Mucosa of descending colon (tissue), 3 donors: ENCODE measurements at regions not wholly inside any gene's neighbourhood (a gene's known extent, or its start where the extent isn't known, plus 50 kb on each side); places are given as distances from the start of the nearest gene placed in this dataset.

ENCODE experiments used
- ATAC-seq: fragments of 200-7000 bp; cut with Tn5 transposase; one replicate; pipeline ENCODE4 v1.9.1; 2020; ENCODE audit warnings: mild to moderate bottlenecking, moderate library complexity
- DNase-seq, 3 donors: peaks; one replicate each; pipeline ENCODE4 v3.0.0-alpha.2; 2020
- H3K36me3 ChIP-seq: fragments of 200-600 bp; one replicate; pipeline ENCODE4 v1.8.0; 2021; ENCODE audit warnings: low read depth, mild to moderate bottlenecking
- H3K4me1 ChIP-seq: fragments of 200-600 bp; one replicate; pipeline ENCODE4 v1.8.0; 2021; ENCODE audit warnings: low read depth, mild to moderate bottlenecking
- H3K4me3 ChIP-seq: fragments of 200-600 bp; one replicate; pipeline ENCODE4 v1.8.0; 2021; ENCODE audit warnings: mild to moderate bottlenecking
- H3K9me3 ChIP-seq: fragments of 200-600 bp; one replicate; pipeline ENCODE4 v1.8.0; 2021; ENCODE audit warnings: mild to moderate bottlenecking
- CTCF ChIP-seq: fragments of 200-600 bp; IDR thresholded peaks from one replicate; pipeline ENCODE4 v1.8.0; 2022; ENCODE audit warnings: antibody characterized with exemption, mild to moderate bottlenecking
- intact Hi-C, 2 donors: fragments of 100-400 bp; cut with DNase I in 1 of 2; cut with micrococcal nuclease in 1 of 2; formaldehyde crosslinking; loops; one replicate each; pipeline versions ENCODE4 v1.11.0 to v1.11.1; 2022; cut with DNase I, micrococcal nuclease
- donor health status: DM: no; HTN: no; CAD: no; lungs with moderate emphysema.
- donor health status: DM: no; HTN: no; CAD: no.
- donor health status: DM: no; HTN: yes; CAD: no.

- intact Hi-C loops = no loop called here
- Histone ChIP-seq H3K36me3 (no peaks in the 10 kb centered on the region), H3K9me3 (peaks cover 3% of the 10 kb centered on the region), H3K4me3 (no peak overlapping the region), H3K4me1 (no peaks in the 10 kb centered on the region)
- DNase-seq (no peak), ATAC-seq (no peak)
- no peak for TF ChIP-seq CTCF
Measured at GRCh38 chr2:82239176-82239575, 1934.6 kb upstream of the LRRTM1 start.

- TF ChIP-seq CTCF = no peak
- Histone ChIP-seq H3K4me3 (no peak overlapping the region), H3K9me3 (no peaks in the 10 kb centered on the region), H3K36me3 (no peaks in the 10 kb centered on the region), H3K4me1 (no peaks in the 10 kb centered on the region)
- DNase-seq (no peak), ATAC-seq (no peak)
- intact Hi-C loops = no loop called here
Measured at GRCh38 chr2:82237994-82238662, 1933.6 kb upstream of the LRRTM1 start.

- Histone ChIP-seq H3K9me3 (no peaks in the 10 kb centered on the region), H3K4me3 (no peak overlapping the region), H3K4me1 (no peaks in the 10 kb centered on the region), H3K36me3 (no peaks in the 10 kb centered on the region)
- no peak for DNase-seq
- TF ChIP-seq CTCF = no peak
- intact Hi-C loops = no loop called here
- ATAC-seq = no peak
Measured at GRCh38 chr2:82234283-82234874, 1929.8 kb upstream of the LRRTM1 start.

- DNase-seq (no peak), ATAC-seq (no peak)
- no peak for TF ChIP-seq CTCF
- no peaks in the 10 kb centered on the region for H3K9me3 ChIP-seq
- H3K36me3 ChIP-seq = no peaks in the 10 kb centered on the region
- H3K4me3 ChIP-seq = no peak overlapping the region
- no peaks in the 10 kb centered on the region for H3K4me1 ChIP-seq
- intact Hi-C loops = no loop called here
Measured at GRCh38 chr2:82233806-82234205, 1929.3 kb upstream of the LRRTM1 start.

- Histone ChIP-seq H3K36me3 (no peaks in the 10 kb centered on the region), H3K4me3 (no peak overlapping the region), H3K9me3 (no peaks in the 10 kb centered on the region), H3K4me1 (no peaks in the 10 kb centered on the region)
- ATAC-seq (no peak), DNase-seq (no peak)
- no peak for TF ChIP-seq CTCF
- intact Hi-C loops = no loop called here
Measured at GRCh38 chr2:82230406-82230805, 1925.9 kb upstream of the LRRTM1 start.

- Histone ChIP-seq H3K9me3 (peaks cover 16% of the 10 kb centered on the region), H3K4me1 (no peaks in the 10 kb centered on the region), H3K4me3 (no peak overlapping the region), H3K36me3 (no peaks in the 10 kb centered on the region)
- intact Hi-C loops = no loop called here
- DNase-seq = no peak
- no peak for TF ChIP-seq CTCF
- no peak for ATAC-seq
Measured at GRCh38 chr2:82226441-82226840, 1921.9 kb upstream of the LRRTM1 start.
